ENCODE measurements at regions not wholly inside any gene's neighbourhood (a gene's known extent, or its start where the extent isn't known, plus 50 kb on each side); places are given as distances from the start of the nearest gene placed in this dataset.

DNA sequence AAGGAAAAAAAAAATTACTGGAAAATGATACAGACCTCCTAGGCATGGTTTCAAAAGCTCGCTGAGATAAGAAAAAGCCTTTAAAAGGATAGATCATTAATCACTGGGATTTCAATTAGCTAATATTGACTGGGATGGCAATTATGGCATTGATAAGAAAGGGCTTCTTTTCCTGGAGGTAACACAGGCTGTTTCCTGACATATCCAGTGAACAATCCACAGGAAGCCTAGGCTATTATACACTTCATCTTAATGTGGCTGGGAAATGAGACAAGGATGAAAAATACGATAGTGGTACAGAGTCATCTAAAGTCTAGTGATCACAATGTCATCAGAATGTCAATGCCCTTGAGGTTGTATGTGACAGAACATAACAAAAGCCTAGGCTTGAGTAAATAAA lies 1579.3 kb downstream of the C4orf33 start:
- TF ChIP-seq POLR2A (IDR thresholded peaks at IDR 0.05): no peak
- TF ChIP-seq, protein P1, sequence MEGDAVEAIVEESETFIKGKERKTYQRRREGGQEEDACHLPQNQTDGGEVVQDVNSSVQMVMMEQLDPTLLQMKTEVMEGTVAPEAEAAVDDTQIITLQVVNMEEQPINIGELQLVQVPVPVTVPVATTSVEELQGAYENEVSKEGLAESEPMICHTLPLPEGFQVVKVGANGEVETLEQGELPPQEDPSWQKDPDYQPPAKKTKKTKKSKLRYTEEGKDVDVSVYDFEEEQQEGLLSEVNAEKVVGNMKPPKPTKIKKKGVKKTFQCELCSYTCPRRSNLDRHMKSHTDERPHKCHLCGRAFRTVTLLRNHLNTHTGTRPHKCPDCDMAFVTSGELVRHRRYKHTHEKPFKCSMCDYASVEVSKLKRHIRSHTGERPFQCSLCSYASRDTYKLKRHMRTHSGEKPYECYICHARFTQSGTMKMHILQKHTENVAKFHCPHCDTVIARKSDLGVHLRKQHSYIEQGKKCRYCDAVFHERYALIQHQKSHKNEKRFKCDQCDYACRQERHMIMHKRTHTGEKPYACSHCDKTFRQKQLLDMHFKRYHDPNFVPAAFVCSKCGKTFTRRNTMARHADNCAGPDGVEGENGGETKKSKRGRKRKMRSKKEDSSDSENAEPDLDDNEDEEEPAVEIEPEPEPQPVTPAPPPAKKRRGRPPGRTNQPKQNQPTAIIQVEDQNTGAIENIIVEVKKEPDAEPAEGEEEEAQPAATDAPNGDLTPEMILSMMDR (IDR thresholded peaks at IDR 0.05): no peak
- 65 to 67% methylated on average over 2 of the region's 2 CpGs for WGBS, 2 donors

DNA sequence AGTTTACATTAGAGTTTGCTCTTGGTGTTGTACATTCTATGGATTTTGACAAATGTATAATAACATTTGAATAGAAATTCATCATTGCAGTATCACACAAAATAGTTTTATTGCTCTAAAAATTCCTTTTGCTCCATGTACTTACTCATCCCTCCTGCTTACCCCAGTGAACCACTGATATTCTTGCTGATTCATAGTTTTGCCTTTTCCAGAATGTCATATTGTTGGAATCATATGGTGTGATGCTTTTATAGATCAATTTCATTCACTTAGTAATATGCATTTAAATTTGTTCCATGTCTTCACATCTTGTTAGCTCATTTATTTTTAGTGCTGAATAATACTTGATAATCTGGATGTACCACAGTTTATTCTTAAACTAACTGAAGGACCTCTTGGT lies 1593.2 kb downstream of the C4orf33 start:
- Histone ChIP-seq H3K27me3 (no peaks in the 10 kb centered on the region), H3K9me3 (no peaks in the 10 kb centered on the region), H3K36me3 (no peaks in the 10 kb centered on the region), H3K4me3 (replicated peaks in 1 of 3) (no peak overlapping the region), H3K27ac (no peak overlapping the region), H3K4me1 (no peaks in the 10 kb centered on the region)
- no peak for TF ChIP-seq POLR2A (IDR thresholded peaks at IDR 0.05)
- TF ChIP-seq, protein P1 (IDR thresholded peaks at IDR 0.05): no peak
- no peak for DNase-seq
- intact Hi-C loops (cut with DNase I): no loop called here

More for the DNA sequence above, 1579.3 kb downstream of the C4orf33 start:
- no peaks in the 10 kb centered on the region for H3K9me3 ChIP-seq
- H3K4me1 ChIP-seq: no peaks in the 10 kb centered on the region
- H3K36me3 ChIP-seq: no peaks in the 10 kb centered on the region
- no peak overlapping the region for H3K27ac ChIP-seq
- intact Hi-C loops (cut with DNase I): no loop called here
- DNase-seq: no peak
- H3K4me3 ChIP-seq (replicated peaks in 1 of 3): no peak overlapping the region
- H3K27me3 ChIP-seq: no peaks in the 10 kb centered on the region

GRCh38 chr4:130698251-130698650 lies 1602.3 kb downstream of the C4orf33 start:
- H3K27ac ChIP-seq: no peak overlapping the region
- no peak overlapping the region for H3K4me3 ChIP-seq (replicated peaks in 1 of 3)
- H3K9me3 ChIP-seq: no peaks in the 10 kb centered on the region
- intact Hi-C loops (cut with DNase I): no loop called here
- DNase-seq: no peak
- H3K36me3 ChIP-seq: no peaks in the 10 kb centered on the region
- H3K4me1 ChIP-seq: no peaks in the 10 kb centered on the region
- TF ChIP-seq, protein P1 (IDR thresholded peaks at IDR 0.05): no peak
- TF ChIP-seq POLR2A (IDR thresholded peaks at IDR 0.05): no peak
- 66 to 83% methylated on average over 2 of the region's 2 CpGs for WGBS, 2 donors
- no peaks in the 10 kb centered on the region for H3K27me3 ChIP-seq

GRCh38 chr4:130699004-130699403 lies 1603.1 kb downstream of the C4orf33 start:
- no peaks in the 10 kb centered on the region for H3K4me1 ChIP-seq
- DNase-seq: no peak
- intact Hi-C loops (cut with DNase I): no loop called here
- no peaks in the 10 kb centered on the region for H3K27me3 ChIP-seq
- WGBS, 2 donors: 52 to 77% methylated on average over 5 of the region's 5 CpGs
- no peak overlapping the region for H3K27ac ChIP-seq
- H3K9me3 ChIP-seq: no peaks in the 10 kb centered on the region
- TF ChIP-seq, protein P1 (IDR thresholded peaks at IDR 0.05): no peak
- no peak for TF ChIP-seq POLR2A (IDR thresholded peaks at IDR 0.05)
- no peaks in the 10 kb centered on the region for H3K36me3 ChIP-seq
- no peak overlapping the region for H3K4me3 ChIP-seq (replicated peaks in 1 of 3)

GRCh38 chr4:130703211-130703935 lies 1607.4 kb downstream of the C4orf33 start:
- H3K27me3 ChIP-seq: no peaks in the 10 kb centered on the region
- H3K27ac ChIP-seq: no peak overlapping the region
- no peak overlapping the region for H3K4me3 ChIP-seq (replicated peaks in 1 of 3)
- TF ChIP-seq, protein P1 (IDR thresholded peaks at IDR 0.05): no peak
- no peak for TF ChIP-seq POLR2A (IDR thresholded peaks at IDR 0.05)
- no peaks in the 10 kb centered on the region for H3K9me3 ChIP-seq
- H3K4me1 ChIP-seq: no peaks in the 10 kb centered on the region
- intact Hi-C loops (cut with DNase I): no loop called here
- H3K36me3 ChIP-seq: no peaks in the 10 kb centered on the region
- WGBS, 2 donors: 91 to 94% methylated on average over 8 of the region's 8 CpGs
- no peak for DNase-seq
